ENCODE measurements at regions not wholly inside any gene's neighbourhood (a gene's known extent, or its start where the extent isn't known, plus 50 kb on each side); places are given as distances from the start of the nearest gene placed in this dataset.
"Not testable (repeated sequence)": the region's sequence is repeated elsewhere in the genome, so short reads cannot be mapped to it uniquely, and the experiment has no call there.

DNA sequence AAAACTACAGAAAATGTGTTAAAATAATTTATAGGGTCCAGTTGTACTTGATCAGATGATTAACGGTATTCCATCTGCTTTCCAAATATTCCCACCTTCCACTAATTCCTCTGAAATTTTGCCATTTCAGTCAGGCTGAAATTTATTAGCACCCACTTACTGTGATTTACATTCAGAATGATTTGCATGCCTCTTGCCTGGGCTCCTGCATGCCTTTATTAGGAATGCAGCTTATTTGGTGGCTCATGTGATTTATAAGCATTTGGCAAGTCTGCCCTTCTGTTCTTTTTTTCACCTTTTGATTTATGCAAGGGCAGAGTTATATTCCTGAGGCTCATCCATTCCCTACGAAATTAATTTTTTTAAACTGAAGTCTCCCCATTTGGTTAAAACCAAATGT lies 1594.5 kb upstream of the PIK3C3 start:
- DNase-seq (ENCODE audit: low spot score) = no peak

DNA sequence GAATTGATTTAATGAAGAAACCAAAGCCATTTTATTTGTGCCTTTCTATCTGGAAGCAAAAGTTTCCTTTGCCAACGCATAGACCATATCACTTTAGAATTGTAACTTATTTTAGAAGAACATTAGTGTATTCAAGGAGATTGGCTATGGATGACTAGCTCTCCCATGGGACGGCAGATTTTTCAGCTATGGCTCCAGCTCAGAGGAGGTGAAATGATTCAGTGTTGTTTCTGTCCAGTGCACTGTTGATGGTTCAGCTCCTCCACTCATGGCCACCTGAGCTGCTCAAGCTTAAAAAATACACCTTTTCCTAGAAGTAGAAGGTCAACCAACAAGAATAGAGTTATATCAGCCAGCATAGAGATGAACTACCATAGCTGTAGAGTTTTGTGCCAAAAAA lies 1597.5 kb upstream of the PIK3C3 start:
- no peak for DNase-seq (ENCODE audit: low spot score)

DNA sequence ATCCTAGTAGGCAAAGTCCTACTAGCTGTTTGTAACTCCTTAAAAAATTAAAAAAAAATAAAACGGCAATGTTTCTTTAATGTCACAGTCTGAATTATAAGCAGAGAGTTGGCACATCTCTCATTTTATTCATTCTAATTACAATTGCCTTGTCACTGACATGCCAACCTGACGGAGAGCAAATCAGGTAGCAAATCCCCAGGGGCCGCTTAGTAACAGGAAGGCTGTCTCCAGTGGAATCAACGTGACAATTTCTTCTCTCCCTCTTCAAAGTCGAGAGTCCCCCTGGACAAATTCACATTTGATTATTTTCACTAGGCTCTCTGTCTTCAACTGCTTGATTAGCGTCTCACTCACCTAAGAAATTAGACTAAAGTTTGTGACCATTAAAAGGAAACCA lies 1598.9 kb upstream of the PIK3C3 start:
- DNase-seq (ENCODE audit: low spot score) = no peak

- no peak for DNase-seq (ENCODE audit: low spot score)
Observed at GRCh38 chr18:40355726-40356125, 1599.3 kb upstream of the PIK3C3 start.

GRCh38 chr18:40348196-40348595 lies 1606.8 kb upstream of the PIK3C3 start:
- no peak for DNase-seq (ENCODE audit: low spot score)

DNA sequence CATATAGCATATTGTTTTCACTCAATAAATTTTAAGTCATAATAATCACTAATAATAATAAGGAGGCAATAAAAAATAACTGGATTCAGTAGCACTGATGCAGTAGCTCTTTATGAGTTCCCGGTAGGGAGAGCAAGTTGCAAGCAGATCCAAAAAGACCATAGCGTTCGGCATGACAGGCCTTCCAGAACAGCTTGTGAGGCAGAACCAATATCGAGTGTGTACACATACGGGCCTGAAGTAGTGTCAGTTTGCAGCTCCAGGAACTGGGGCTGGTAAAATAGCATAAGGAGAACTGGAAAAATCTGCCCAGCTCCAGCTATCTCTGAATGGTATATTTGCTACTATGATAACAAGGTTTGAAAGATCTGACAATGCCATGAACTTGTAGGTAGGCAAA lies 1607.8 kb upstream of the PIK3C3 start:
- no peak for DNase-seq (ENCODE audit: low spot score)

DNA sequence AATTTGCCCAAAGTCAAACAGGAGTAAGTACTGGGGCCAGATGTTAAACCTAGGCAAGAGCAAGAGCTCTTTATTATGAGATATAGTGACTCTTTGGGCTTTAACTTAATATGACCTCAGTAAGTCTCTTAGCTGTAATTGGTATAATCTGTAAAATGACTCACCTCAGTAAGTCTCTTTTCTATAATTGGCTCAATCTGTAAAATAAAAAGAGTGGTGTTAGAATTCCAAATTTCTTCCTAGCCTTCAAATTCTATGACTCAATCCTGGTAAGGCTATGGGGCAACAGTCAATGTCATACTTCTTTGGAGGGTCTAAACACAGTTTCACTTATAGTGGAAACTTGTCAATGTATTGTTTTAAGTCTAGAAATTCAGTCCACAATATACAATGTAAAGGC lies 1608.9 kb upstream of the PIK3C3 start:
- no peak for DNase-seq (ENCODE audit: low spot score)

- DNase-seq (ENCODE audit: low spot score) = no peak
Observed at GRCh38 chr18:40341701-40342100, 1613.3 kb upstream of the PIK3C3 start.

- no peak for DNase-seq (ENCODE audit: low spot score)
Observed at GRCh38 chr18:40338284-40338683, 1616.8 kb upstream of the PIK3C3 start.

- no peak for DNase-seq (ENCODE audit: low spot score)
Observed at GRCh38 chr18:40326985-40327384, 1628.0 kb upstream of the PIK3C3 start.

GRCh38 chr18:40325988-40326387 lies 1629.0 kb upstream of the PIK3C3 start:
- DNase-seq (ENCODE audit: low spot score) = no peak

DNA sequence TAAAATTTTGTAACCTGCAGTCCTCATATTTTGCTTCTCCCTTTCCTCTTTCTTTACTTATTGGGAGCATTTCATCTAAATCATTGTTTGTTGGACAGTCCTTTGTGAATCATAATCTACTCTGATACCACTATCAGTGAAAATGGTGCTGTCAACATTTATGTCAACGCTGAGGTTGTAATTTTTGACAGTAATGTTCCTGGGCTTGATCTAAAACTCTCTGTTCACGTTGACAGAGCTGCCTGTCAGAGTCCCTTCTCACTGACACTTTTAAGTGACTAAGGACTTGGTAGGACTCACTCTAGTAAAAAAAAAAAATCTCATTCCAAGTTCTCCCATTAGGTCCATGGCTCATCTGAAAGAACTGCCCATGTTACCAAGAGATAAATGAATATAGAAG lies 1640.8 kb upstream of the PIK3C3 start:
- DNase-seq (ENCODE audit: low spot score) = no peak

DNA sequence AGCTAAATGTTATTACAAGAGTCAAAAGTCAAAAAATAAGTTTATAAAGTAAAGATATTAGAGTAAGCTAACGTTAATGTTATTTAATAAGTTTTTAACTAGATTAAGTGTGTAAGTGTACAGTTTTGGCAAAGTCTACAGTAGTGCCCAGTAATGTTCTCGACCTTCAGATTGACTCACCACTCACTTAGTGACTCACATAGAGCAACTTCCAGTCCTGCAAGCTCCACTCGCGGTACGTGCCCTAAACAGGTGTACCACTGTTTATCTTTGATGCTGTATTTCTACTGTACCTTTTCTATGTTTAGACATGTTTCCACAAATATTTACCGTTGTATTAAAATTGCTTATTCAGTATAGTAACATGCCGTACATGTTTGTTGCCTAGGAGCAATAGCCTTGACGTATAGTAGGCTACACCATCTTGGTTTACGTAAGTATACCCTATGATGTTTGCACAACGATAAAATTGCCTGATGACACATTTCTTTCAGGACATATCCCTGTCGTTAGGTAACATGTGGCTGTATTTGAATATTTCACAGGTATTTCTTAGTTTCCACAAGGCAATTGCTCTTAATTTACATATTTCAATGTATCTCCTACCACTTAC lies 1641.9 kb upstream of the PIK3C3 start:
- no peak for DNase-seq (ENCODE audit: low spot score)

GRCh38 chr18:40307627-40308026 lies 1647.4 kb upstream of the PIK3C3 start:
- DNase-seq (ENCODE audit: low spot score) = no peak

DNA sequence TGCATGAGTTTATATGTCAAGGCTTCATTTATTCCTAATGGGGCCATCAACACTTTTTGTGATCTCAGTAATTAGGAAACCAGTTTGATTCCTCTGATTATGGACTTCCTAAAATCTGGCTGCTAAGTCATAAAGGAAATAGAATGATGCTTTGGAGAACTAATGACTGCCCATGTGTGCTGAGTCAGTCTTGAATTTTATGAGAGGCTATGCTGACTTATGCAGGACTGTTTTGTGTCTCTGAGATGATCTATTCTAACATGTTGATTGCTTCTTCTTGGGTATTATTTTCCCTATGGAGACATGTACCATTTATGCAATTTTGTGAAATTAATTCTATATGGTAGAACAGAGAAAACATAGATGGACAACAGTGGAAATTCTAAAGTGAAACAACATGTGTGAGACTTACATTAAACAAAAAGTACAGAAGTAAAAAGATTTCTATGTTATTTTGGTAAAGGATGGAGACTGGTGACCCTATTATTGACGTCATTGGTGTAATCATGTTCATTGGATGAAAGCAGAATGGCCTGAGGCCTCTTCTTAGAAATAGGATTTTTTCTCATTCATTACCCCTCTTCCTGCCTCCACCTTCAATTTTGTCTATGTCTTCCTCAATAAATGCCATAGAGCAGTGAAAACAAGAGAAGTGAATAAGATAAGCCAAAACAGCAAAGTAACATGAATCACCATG lies 1658.2 kb upstream of the PIK3C3 start:
- no peak for DNase-seq (ENCODE audit: low spot score)

GRCh38 chr18:40292985-40293710 lies 1661.9 kb upstream of the PIK3C3 start:
- no peak for DNase-seq (ENCODE audit: low spot score)

DNA sequence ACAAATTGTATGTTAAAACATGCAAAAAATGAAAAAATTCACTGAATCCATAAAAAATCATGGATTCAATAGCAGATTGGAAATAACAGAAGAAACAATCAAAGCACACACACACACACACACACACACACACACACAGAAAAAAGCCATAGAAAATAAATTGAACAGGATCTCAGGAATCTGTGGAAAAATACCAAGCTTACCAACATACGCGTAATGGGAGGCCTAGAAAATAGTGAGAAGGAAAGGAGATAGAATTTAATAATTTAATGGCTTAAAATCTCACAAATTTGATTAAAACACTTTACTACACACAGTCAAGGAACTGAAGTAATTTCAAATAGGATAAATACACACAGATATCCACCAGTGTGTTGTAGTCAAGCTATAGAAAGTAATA lies 1671.5 kb upstream of the PIK3C3 start:
- DNase-seq (ENCODE audit: low spot score) = no peak

DNA sequence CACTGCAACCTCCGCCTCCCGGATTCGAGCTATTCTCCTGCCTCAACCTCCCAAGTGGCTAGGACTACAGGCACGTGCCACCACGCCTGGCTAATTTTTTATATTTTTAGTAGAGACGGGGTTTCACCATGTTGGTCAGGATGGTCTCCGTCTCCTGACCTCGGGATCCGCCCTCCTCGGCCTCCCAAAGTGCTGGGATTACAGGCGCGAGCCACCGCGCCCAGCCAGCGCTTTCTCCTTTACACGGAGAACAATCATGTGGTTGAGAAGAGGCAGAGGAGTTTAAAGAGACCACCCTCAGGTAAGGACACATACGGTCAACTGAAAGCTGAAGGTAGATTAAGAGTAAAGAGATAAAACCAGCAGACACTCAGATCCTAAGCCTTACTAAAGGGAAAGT lies 1673.7 kb upstream of the PIK3C3 start:
- DNase-seq (ENCODE audit: low spot score) = not testable (repeated sequence)

DNA sequence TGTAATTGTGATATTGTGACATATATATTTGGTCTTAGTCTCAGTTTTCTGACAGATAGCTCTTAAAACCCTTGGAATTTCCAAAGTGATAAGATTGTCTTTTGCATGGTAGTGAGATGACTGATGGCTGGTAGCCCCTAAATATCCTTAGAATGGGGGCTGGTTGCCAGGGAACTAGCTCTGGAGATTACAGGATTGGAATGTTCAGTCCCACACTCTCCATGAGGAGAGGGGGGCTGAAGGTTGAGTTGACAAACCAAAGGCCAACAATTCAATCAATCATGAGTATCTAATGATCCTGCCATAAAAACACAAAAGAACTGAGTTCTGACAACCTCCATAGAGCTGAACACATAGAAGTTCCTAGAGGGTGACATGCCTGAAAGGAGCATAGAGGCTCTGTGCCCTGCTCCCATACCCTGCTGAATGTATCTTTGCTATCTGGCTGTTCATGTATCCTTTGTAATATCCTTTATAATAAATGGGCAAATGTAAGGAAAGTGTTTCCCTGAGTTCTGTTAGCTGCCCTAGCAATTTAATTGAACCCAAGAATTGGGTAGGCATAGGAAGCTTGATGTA lies 1680.3 kb upstream of the PIK3C3 start:
- no peak for DNase-seq (ENCODE audit: low spot score)

- no peak for DNase-seq (ENCODE audit: low spot score)
Observed at GRCh38 chr18:40272630-40273231, 1682.3 kb upstream of the PIK3C3 start.

DNA sequence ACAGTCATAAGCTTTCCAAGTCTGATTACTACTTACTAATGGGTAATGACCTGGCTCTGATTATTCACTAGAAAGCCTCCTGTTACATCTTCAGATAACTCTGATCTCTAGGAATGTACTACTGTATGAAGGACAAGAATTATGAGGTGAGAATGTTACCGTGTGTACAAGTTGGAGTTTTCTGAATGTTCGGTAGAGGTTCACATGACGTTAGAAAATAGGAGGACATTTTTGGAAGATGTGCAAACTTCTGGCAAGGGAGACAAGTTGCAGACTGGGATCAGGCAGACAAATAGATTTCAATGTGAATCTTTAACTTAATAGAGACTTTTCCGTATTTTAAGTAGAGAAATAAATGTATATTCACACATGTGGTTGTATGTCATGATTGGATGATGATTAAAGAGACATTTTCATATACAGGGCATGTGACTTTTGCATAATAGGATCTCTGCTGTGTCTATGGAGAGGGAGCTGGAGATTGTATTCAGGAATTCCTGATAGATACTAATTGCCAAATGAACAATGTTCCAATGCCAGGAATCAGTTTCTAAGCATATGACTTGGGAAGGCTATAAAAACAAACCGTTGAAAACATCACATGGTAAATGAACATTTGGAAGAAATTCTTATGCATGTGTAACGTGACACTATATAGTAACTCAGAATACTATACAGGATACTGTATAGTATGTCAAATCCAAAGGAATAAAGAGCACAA lies 1695.8 kb upstream of the PIK3C3 start:
- no peak for DNase-seq (ENCODE audit: low spot score)

GRCh38 chr18:40258311-40258710 lies 1696.7 kb upstream of the PIK3C3 start:
- no peak for DNase-seq (ENCODE audit: low spot score)
